Right lobe of liver (tissue), 4 donors: ENCODE measurements at regions not wholly inside any gene's neighbourhood (a gene's known extent, or its start where the extent isn't known, plus 50 kb on each side); places are given as distances from the start of the nearest gene placed in this dataset.

Experiments
- CTCF ChIP-seq, 4 donors: fragments of 200-600 bp in 3 of 4; fragments of 450-650 bp in 1 of 4; IDR thresholded peaks; one replicate each; pipeline versions ENCODE4 v1.5.1 to v1.8.0; 2016 to 2022; ENCODE audit warnings: antibody characterized with exemption in 4 of 4, mild to moderate bottlenecking in 2 of 4
- POLR2A ChIP-seq: fragments of 450-650 bp; IDR thresholded peaks from one replicate; pipeline ENCODE4 v1.6.1; 2017; ENCODE audit warnings: antibody characterized with exemption, mild to moderate bottlenecking
- donor health status: DM: no; HTN: no; CAD: no.
- donor health status: DM: no; HTN: no; CAD: no.
- donor health status: DM: no; HTN: yes; CAD: no.

- TF ChIP-seq CTCF (IDR thresholded peaks at IDR 0.05) (no peak), POLR2A (no peak)
Measured at GRCh38 chr5:116992681-116993080, 418.1 kb upstream of the SEMA6A start.
